Lower leg skin (tissue), 3 donors: ENCODE measurements at regions not wholly inside any gene's neighbourhood (a gene's known extent, or its start where the extent isn't known, plus 50 kb on each side); places are given as distances from the start of the nearest gene placed in this dataset.
A peak's percentile ranks its signal among the peaks of the same experiment; 100 is the strongest.
"Not testable (repeated sequence)": the region's sequence is repeated elsewhere in the genome, so short reads cannot be mapped to it uniquely, and the experiment has no call there.

Source experiments
- DNase-seq, 2 donors: peaks; one replicate each; pipeline ENCODE4 v3.0.0-alpha.2; 2019; ENCODE audit warnings: low spot score in 2 of 2
- H3K4me3 ChIP-seq: fragments of 200-600 bp; sonication (generic); 2 replicates; pipeline ENCODE4 v1.5.1; 2017; ENCODE audit warnings: mild to moderate bottlenecking, low read depth; ENCODE audit not compliant: poor library complexity, severe bottlenecking
- WGBS, 2 donors: methylation state at CpG; one replicate each; pipeline ENCODE4 v1.1.5; 2018; 5-methylcytosine and 5-hydroxymethylcytosine counted together
- intact Hi-C: fragments of 100-400 bp; cut with DNase I; formaldehyde crosslinking; loops from one replicate; pipeline ENCODE4 v1.15.0; 2023; ENCODE audit warnings: low total_unique reads

DNA sequence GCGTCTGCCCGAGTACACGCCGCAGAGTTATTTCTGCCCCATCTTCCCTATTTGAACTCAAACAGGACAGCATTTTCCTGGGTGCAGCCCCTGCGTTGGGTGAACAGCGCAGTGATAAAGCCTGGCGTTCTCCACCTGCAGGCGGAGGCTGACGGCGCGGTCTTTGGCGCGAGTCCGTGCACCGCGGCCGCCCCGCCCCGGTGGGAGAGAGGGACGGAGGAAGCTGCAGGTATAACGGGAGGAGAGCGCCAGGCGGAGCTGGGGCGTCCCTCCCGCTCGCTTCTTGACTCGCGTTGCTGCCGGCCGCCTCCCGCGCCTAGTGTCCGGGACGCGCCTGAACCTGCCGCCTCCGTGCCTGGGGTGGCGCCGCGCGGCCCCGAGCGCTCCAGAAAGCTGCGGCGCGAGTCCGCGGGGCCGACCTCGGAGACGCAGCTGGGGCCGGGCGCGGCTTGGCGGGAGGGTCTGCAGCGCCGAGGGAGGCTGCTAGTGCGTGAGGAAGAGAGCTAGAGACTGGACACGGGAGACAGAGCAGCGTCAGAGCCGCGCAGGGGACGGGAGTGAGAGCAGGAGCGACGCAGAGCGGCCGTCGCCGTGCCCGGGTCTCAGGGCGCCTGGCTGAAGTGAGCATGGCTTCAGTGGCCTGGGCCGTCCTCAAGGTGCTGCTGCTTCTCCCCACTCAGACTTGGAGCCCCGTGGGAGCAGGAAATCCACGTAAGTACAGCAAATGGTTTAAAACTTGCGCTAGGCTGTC lies 140.7 kb downstream of the SPATA31A7 start:
- 0% methylated on average over 3 to 14 of the region's 75 CpGs for WGBS, 2 donors
- intact Hi-C loops, H3K4me3 ChIP-seq: not testable (repeated sequence)
- peak in 1 of 2 donors; percentile 21 for DNase-seq

DNA sequence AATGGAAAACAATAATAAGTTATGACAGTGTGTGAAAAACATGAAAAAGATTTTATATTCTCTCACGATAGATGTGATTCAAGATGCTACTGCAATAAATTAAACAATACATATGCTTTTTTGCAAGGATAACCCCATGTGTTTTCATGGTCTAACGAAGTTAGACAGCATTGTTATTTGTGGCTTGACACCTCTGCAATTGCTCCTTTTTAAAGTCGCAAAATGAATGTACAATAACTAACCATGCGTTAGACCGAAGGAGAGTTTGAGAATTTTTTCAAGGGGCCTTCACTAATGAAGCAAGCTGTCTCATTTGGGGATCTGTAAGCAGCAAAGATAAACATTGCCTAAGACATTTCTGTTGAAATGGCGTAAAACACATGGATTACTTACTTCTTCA lies 167.1 kb downstream of the SPATA31A7 start:
- DNase-seq, intact Hi-C loops, H3K4me3 ChIP-seq: not testable (repeated sequence)
- 100% methylated on average over 1 of the region's 6 CpGs; no CpG with 5 or more reads in 1 of the 2 donors for WGBS, 2 donors

DNA sequence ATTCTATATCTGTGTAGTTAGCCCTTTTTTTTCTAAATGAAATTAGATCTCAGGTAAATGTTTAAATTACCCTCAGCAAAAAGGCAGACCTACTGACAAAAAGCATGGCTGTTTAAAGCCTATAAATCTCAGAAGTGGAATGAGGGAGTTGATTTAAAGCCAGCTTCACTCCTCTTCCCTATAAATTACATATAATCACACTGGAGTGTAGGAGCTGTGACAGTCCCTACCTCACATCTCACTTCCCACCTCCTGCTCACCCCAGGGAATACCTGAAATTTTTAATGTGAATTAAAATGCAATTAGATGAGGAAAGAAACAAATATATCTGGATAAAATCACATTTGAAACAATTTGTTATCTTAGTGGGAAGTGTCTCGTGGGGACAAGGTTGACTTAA lies 184.6 kb downstream of the SPATA31A7 start:
- 75 to 100% methylated on average over 1 of the region's 1 CpG for WGBS, 2 donors
- H3K4me3 ChIP-seq, DNase-seq, intact Hi-C loops: not testable (repeated sequence)

DNA sequence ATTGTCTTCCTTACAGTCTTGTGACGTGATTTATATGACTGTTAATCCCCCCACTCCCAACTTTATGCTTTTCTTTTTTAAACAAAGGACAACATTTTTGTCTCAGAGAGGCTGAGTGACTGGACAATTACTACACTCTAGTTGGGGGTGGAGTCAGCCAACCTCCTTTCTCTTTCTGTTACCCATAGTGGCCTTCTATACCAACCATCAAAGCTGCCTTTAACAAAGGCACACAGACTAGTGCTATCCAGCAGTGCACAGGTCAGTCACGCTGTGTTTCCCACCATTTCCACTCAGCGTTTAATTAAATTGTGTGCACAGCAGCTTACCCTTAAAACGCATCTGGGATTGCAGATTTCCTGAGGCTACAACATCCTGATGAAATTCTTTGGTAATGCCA lies 186.3 kb downstream of the SPATA31A7 start:
- DNase-seq, intact Hi-C loops, H3K4me3 ChIP-seq: not testable (repeated sequence)
- WGBS, 2 donors: no CpG with 5 or more reads among the region's 4 CpGs

DNA sequence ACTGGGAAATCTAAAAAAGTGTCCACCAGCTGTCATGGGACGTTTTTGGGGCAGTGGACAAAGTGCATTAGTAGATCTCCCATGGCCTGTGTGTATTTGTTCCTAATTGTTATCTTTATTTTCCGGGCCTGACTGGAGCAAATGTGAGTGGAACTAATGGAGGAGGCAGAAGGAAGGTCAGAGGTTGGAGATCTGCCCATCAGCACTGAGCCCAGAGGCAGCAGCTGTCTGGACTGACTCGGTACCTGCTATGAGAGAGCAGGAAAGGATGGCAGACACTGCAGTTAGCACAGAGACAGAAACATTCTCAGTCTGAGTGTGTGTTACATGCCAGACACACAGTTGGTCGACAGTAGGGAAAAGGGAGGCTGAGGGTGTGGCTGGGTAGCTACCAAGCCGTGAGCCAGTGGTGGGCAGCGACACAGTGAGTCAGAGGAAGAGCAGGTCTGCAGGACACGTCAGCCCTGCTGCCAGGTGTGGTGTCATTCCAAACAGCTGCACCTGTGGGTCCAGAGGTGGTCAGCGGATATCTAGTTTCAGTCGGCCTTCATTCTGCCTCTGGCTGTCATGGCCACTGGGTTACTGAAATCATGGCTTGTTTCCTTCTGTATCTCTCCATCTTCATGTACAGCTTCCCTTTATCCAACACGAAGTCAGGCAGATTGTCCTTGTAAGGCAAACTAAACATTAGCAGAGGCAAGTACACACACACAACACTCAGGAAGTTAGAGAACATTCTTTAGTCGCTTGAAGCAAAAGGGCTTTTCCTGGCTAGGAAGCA lies 196.4 kb downstream of the SPATA31A7 start:
- H3K4me3 ChIP-seq, intact Hi-C loops, DNase-seq: not testable (repeated sequence)
- no CpG with 5 or more reads among the region's 11 CpGs for WGBS, 2 donors

DNA sequence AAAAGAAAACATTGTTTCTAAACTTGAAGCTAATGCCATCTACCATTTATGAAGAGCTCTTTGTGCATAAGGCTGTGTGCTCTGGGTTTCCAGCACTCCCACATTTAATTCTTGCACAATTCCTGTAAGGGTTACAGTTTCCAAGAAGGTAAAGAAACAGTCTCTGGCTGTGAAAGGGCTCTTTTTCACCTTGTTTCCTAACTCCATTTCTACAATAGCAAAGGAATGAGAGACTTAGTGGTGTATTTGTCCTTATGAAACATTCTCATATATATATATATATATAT lies 196.9 kb downstream of the SPATA31A7 start:
- H3K4me3 ChIP-seq, intact Hi-C loops, DNase-seq: not testable (repeated sequence)

DNA sequence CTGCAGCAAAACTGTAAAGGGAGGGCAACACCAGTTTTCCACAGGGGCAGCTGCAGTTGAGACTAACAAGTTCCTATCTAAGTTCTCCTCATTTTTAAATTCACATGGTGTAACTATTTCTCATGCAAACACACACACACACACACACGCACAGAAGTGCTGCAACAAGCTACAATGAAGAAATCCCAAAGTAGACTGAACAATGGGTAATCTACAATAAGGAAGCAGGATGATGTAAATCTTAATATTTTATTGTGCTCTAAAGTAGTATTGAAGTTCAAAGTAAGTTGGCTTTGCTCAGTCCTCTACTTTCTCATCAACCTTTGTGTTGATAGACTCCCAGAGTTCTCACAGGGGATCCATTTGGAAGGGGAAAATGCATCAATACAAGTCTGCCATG lies 212.9 kb downstream of the SPATA31A7 start:
- DNase-seq, H3K4me3 ChIP-seq, intact Hi-C loops: not testable (repeated sequence)
- no CpG with 5 or more reads among the region's 1 CpG for WGBS, 2 donors

DNA sequence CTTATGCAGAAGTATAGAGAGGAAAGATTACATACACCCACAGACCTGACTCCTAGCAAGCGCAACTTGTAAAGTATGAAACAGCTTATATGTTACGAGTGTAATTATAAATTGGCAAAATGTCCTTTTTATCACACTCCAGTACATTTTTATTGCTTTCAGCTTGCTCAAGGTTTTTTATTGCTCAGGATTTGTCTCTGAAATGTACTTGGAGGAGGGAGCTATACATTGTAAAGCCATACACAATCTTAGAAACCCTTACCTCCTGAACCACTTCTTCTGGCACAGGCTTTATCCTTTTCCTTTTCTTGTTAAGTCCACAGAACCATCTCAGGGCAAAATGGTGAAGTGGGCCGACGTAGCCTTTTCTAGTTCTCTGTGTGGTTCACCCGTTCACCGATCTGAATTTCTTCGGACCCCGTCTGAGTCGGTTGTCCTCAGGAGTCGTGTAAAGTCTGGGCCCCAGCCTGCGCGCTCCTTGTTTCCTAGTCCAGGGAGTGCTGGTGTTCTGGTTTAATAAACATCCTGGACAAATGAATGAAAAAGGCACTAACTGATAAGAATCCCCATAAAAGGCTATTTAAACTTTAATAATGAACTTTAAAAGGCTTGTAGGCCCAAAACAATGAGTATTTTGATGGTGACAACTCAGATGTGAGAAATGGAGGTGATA lies 222.2 kb downstream of the SPATA31A7 start:
- 98% methylated on average over 5 to 10 of the region's 12 CpGs for WGBS, 2 donors
- H3K4me3 ChIP-seq, intact Hi-C loops: not testable (repeated sequence)
- peak in 1 of 2 donors; percentile 5 for DNase-seq

DNA sequence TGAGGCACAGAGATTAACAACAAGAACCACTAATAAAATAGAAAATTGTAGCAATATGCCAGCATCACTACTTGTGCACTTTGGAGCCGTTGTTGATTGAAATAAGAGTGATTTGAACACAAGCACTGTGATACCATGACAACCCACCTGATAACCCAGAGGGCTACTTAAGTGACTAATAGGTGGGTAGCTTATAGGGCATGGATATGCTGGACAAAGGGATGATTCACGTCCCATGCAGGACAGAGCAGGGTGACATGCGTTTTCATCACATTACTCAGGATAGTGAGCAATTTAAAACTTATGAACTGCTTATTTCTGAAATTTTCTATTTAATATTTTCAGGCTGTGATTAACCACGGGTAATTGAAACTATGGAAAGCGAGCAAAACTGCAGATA lies 222.9 kb downstream of the SPATA31A7 start:
- 60% methylated on average over 1 of the region's 5 CpGs; no CpG with 5 or more reads in 1 of the 2 donors for WGBS, 2 donors
- intact Hi-C loops, H3K4me3 ChIP-seq, DNase-seq: not testable (repeated sequence)

DNA sequence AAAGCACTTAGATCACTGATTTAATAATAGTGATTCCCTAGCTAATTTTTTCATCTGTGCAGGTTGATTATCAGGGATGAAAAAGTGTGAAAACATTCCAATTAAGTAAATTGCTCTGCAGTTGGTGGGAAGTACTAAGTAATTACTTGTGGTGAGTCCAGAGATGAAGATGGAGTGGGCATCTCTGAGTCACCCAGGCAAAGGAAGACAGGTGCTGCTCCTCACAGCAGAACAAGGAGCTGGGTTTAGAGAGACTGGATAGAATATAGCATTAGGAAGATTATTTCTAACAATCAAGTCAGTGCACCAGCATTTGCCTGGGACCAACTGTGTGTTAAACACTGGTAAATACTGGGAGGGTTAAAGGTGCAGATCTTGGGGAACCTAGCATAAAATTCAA lies 228.3 kb downstream of the SPATA31A7 start:
- intact Hi-C loops, H3K4me3 ChIP-seq: not testable (repeated sequence)
- peak in 1 of 2 donors; percentile 9 for DNase-seq

DNA sequence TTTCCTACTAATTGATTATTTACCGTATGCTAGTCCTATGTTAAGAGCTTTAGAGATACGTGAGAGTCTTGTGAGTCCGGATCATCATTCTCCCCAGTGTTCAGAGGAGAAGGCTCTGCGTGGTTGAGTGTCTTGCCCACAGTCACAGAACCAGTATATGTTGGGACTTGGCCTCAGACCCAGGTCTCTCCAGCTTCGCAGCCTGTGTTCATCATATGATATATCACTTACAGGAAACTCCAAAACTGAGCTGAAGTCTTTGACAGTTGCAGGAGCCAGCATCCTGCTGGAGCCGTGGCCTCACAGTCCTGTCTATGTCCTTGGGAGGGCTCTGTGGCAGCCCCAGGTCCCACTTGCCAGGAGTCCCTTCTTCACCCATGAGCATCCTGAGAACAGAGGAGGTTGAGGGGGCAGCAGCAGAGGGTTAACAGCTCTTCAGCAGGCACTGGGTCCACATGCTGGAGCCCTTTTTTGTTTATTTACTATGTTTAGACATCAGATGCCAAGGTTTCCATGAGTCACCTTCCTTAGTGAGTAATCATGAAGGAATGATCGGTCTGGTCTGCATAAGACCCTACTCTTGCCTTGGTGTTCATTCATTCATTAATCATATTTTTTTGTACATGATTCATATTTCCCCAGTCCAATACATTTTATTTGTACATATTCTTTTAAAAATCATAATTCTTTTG lies 230.6 kb downstream of the SPATA31A7 start:
- H3K4me3 ChIP-seq, intact Hi-C loops, DNase-seq: not testable (repeated sequence)
- no CpG with 5 or more reads among the region's 7 CpGs for WGBS, 2 donors

DNA sequence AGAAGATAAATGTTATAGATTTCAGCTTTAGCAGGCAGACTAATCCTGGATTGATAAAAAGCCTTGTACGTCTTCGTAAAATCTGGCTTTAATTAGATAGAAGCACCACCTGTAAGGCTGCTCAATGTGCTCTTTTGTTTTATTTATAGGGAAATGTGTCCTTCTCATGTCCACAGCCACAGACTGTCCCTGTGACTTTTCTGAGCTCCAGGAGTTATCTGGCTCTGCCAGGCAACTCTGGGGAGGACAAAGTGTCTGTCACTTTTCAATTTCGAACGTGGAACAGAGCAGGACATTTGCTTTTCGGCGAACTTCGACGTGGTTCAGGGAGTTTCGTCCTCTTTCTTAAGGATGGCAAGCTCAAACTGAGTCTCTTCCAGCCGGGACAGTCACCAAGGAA lies 257.4 kb downstream of the SPATA31A7 start:
- H3K4me3 ChIP-seq, intact Hi-C loops, DNase-seq: not testable (repeated sequence)
- no CpG with 5 or more reads among the region's 10 CpGs for WGBS, 2 donors

DNA sequence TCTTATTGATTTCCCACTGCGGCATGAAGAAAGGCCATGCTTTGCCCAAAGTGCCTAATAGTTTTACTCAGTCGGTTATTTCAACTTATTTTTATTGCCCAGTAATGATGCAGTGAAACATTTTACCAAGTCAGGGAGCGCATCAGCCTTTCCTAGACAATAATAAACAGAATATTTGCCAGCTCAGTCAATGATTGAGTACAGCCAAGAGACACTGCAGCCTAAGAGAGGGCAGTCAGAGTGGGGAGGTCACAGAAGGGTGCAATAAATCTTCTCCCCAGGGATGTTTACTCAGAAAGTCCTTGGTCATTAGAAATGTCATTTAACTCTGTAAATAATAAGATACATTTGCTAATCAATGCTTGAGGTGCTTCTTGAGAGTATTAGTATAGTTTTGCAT lies 271.0 kb downstream of the SPATA31A7 start:
- intact Hi-C loops, H3K4me3 ChIP-seq, DNase-seq: not testable (repeated sequence)
- WGBS, 2 donors: no CpG with 5 or more reads among the region's 3 CpGs
